Adrenal gland (tissue), 5 donors: ENCODE measurements at regions not wholly inside any gene's neighbourhood (a gene's known extent, or its start where the extent isn't known, plus 50 kb on each side); places are given as distances from the start of the nearest gene placed in this dataset.

ENCODE experiments used
- CTCF ChIP-seq, 6 experiments: fragments of 450-650 bp in 4 of 6; fragments of 200-600 bp in 2 of 6; sonication (generic) in 1 of 6; IDR thresholded peaks; 1 replicate in 5 of 6; 2 replicates in 1 of 6; pipeline versions ENCODE4 v1.5.1 to v1.8.0; 2016 to 2021; ENCODE audit warnings: antibody characterized with exemption in 6 of 6, mild to moderate bottlenecking in 2 of 6, moderate library complexity in 1 of 6
- POLR2A ChIP-seq, 2 donors: fragments of 450-650 bp; IDR thresholded peaks; one replicate each; pipeline ENCODE4 v1.6.1; 2017; ENCODE audit warnings: antibody characterized with exemption in 2 of 2, mild to moderate bottlenecking in 2 of 2, moderate library complexity in 1 of 2
- donor health status: DM: no; HTN: no; CAD: no.

DNA sequence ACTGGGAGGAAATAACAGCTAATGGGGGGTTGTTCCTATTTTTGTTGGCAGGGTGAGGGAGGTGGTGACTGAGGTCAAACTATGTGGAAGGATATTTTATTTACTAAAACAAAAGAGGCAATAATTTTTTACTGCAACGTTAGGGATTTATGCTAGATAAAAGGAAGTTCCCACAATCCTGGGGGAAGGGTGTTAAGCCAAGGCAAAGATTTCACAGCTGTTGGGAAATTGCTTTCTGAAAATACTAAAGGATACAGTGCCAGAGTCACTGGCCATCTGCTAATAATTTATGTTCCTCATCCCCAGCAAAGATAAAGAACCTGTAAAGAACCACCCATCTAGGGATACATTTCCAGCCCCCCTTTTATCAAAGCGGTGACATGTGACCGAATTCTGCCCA is 756.0 kb upstream of the RBFOX1 start:
- no peak for TF ChIP-seq POLR2A (IDR thresholded peaks at IDR 0.05)
- no peak for TF ChIP-seq CTCF (IDR thresholded peaks at IDR 0.05)
